K562 (cell line): ENCODE measurements at regions not wholly inside any gene's neighbourhood (a gene's known extent, or its start where the extent isn't known, plus 50 kb on each side); places are given as distances from the start of the nearest gene placed in this dataset.

ENCODE experiments used
- ATAC-seq: fragments of 200-7000 bp; cut with Tn5 transposase; 3 replicates; pipeline ENCODE4 v1.9.1; 2020; ENCODE audit warnings: moderate library complexity
- BruUV-seq: library from RNA; stranded (reverse); fragments of 400-500 nt; replicated peaks from 2 replicates; lab custom pipeline; 2021; lab: Mats Ljungman, UMichigan
- CTCF ChIA-PET: fragments of 300-600 bp; formaldehyde crosslinking; extraction: SDS; loops from one replicate; lab custom pipeline; 2021; ENCODE audit warnings: low intra/inter-chr PET ratio; lab: Yijun Ruan, JAX
- POLR2A ChIA-PET: fragments of 300-600, 350-650 bp; sonication (Branson Sonifier 250); formaldehyde crosslinking; extraction: SDS; loops from one replicate; lab custom pipeline; 2021; ENCODE audit warnings: antibody characterized with exemption, inconsistent platforms; lab: Yijun Ruan, JAX
- DNase-seq, 4 experiments: peaks; one replicate each; pipeline versions ENCODE4 v3.0.0 to v3.0.0-alpha.2; 2011 to 2018; ENCODE audit warnings: low spot score in 3 of 4, mixed read lengths in 3 of 4; ENCODE audit errors: extremely low read depth in 1 of 4
- FAIRE-seq: peaks from 2 replicates; lab custom pipeline; 2011; peaks lifted over from hg19 to GRCh38; lab: Jason Lieb, UNC
- H2AFZ ChIP-seq: 2 replicates; pipeline ENCODE4 v1.6.0; 2011; ENCODE audit warnings: low read depth, low read length, control low read depth, inconsistent platforms
- H3K27ac ChIP-seq: fragments of 200-600 bp; 3 replicates; pipeline ENCODE4 v1.8.0; 2011; ENCODE audit warnings: low read depth, mild to moderate bottlenecking, control low read depth, inconsistent platforms, low read length, moderate library complexity, mixed read lengths; ENCODE audit errors: extremely low read depth
- H3K27me3 ChIP-seq, 2 experiments: fragments of 300-600 bp in 1 of 2; 2 replicates in 1 of 2; 3 replicates in 1 of 2; pipeline versions ENCODE4 v1.6.0 to v1.8.0; 2011; ENCODE audit warnings: inconsistent platforms in 2 of 2, low read length in 2 of 2, mild to moderate bottlenecking in 1 of 2, mixed read lengths in 1 of 2, moderate library complexity in 1 of 2; ENCODE audit not compliant: control insufficient read depth in 2 of 2, insufficient read depth in 2 of 2
- H3K36me3 ChIP-seq: fragments of 300-600 bp; 3 replicates; pipeline ENCODE4 v1.8.0; 2011; ENCODE audit warnings: mild to moderate bottlenecking, low read length, inconsistent platforms; ENCODE audit not compliant: control insufficient read depth, insufficient read depth
- H3K4me1 ChIP-seq, 2 experiments: fragments of 200-600 bp in 1 of 2; replicated peaks in 1 of 2; 2 replicates in 1 of 2; 3 replicates in 1 of 2; pipeline versions ENCODE4 v1.5.1 to v1.8.0; 2011; ENCODE audit warnings: inconsistent platforms in 2 of 2, low read length in 2 of 2, mild to moderate bottlenecking in 1 of 2, mixed read lengths in 1 of 2, moderate library complexity in 1 of 2; ENCODE audit not compliant: control insufficient read depth in 2 of 2, insufficient read depth in 2 of 2
- H3K4me2 ChIP-seq: 2 replicates; pipeline ENCODE4 v1.6.1; 2011; ENCODE audit warnings: low read length, control low read depth, inconsistent platforms, mixed read lengths; ENCODE audit not compliant: insufficient read depth
- H3K4me3 ChIP-seq: fragments of 200-600 bp; sonication (generic), shearing (Covaris generic); 2 replicates; pipeline ENCODE4 v1.5.1; 2016; ENCODE audit warnings: control low read depth, inconsistent platforms
- H3K79me2 ChIP-seq: fragments of 200-600 bp; 3 replicates; pipeline ENCODE4 v1.8.0; 2011; ENCODE audit warnings: low read length, inconsistent platforms; ENCODE audit not compliant: control insufficient read depth, insufficient read depth
- H3K9ac ChIP-seq, 2 experiments: 2 replicates each; pipeline versions ENCODE4 v1.6.0 to v1.6.1; 2011; ENCODE audit warnings: low read depth in 2 of 2, low read length in 2 of 2, control low read depth in 1 of 2, inconsistent platforms in 1 of 2, mild to moderate bottlenecking in 1 of 2, mixed read lengths in 1 of 2; ENCODE audit not compliant: insufficient read depth in 1 of 2
- H3K9me1 ChIP-seq: one replicate; pipeline ENCODE4 v1.6.0; 2011; ENCODE audit warnings: inconsistent platforms, mild to moderate bottlenecking, low read length, moderate library complexity; ENCODE audit not compliant: control insufficient read depth, insufficient read depth
- H3K9me3 ChIP-seq: replicated peaks from 2 replicates; pipeline ENCODE4 v1.5.1; 2011; ENCODE audit warnings: low read depth, low read length, inconsistent platforms; ENCODE audit not compliant: control insufficient read depth, insufficient read depth
- H4K20me1 ChIP-seq: replicated peaks from 2 replicates; pipeline ENCODE4 v1.6.1; 2011; ENCODE audit warnings: low read length, inconsistent platforms, mixed read lengths; ENCODE audit not compliant: control insufficient read depth, insufficient read depth
- CREB1 ChIP-seq, 2 experiments: sonication (generic) in 1 of 2; formaldehyde crosslinking in 1 of 2; IDR thresholded peaks; 2 replicates each; pipeline versions ENCODE4 v1.6.1 to v1.8.0; 2012 to 2022; ENCODE audit warnings: inconsistent platforms in 1 of 2, mild to moderate bottlenecking in 1 of 2, missing genetic modification reagents in 1 of 2, moderate library complexity in 1 of 2
- CREB3L1 ChIP-seq: fragments of 450-650 bp; IDR thresholded peaks from 2 replicates; pipeline ENCODE4 v1.6.1; 2014; ENCODE audit warnings: low read depth, mild to moderate bottlenecking, moderate library complexity, borderline replicate concordance
- TSC22D4 ChIP-seq: fragments of 450-650 bp; IDR thresholded peaks from 2 replicates; pipeline ENCODE4 v1.6.1; 2016; ENCODE audit warnings: missing genetic modification characterization, missing biosample characterization, control low read depth
- ZNF707 ChIP-seq: fragments of 250-450 bp; sonication (Bioruptor Pico); conservative IDR thresholded peaks from 2 replicates; pipeline ENCODE4 v1.8.0; 2022; ENCODE audit warnings: inconsistent platforms, mild to moderate bottlenecking, moderate library complexity
- WGBS: fragments of 100-300 bp; shearing (Covaris generic); methylation state at CpG from one replicate; pipeline ENCODE4 v1.1.6; 2016; ENCODE audit warnings: low coverage, mixed read lengths; ENCODE audit not compliant: insufficient coverage; ENCODE audit errors: missing lambda C conversion rate; 5-methylcytosine and 5-hydroxymethylcytosine counted together
- in situ Hi-C: fragments of 300-500 bp; cut with MboI; formaldehyde crosslinking; loops from 4 replicates; pipeline ENCODE4 v1.15.0; 2018; ENCODE audit warnings: inconsistent platforms, mixed read lengths
- intact Hi-C: fragments of 100-400 bp; cut with micrococcal nuclease; formaldehyde crosslinking; loops from 2 replicates; pipeline ENCODE4 v1.14.2; 2022

- TF ChIP-seq TSC22D4 (no peak), ZNF707 (no peak)
These were observed 85.6 kb upstream of the AGR3 start (continued) for GRCh38 chr7:16967300-16967811.

- H3K9me3 ChIP-seq: no peaks in the 10 kb centered on the region
- no peak for ATAC-seq
- FAIRE-seq: no peak
- H4K20me1 ChIP-seq: no peaks in the 10 kb centered on the region
- no peaks in the 10 kb centered on the region for H3K9me1 ChIP-seq
- no peak overlapping the region for H2AFZ ChIP-seq
- no peak for DNase-seq
- BruUV-seq: no TSS peak
- CTCF ChIA-PET: interaction anchor here (0.6 kb wide), 1 partner anchor 1230 kb away, joined by 3 read pairs; no protein-coding TSS in a partner anchor
- in situ Hi-C loops (no loop called here), intact Hi-C loops (no loop called here)
- H3K36me3 ChIP-seq: no peaks in the 10 kb centered on the region
- H3K27me3 ChIP-seq: no peaks in the 10 kb centered on the region
- no peaks in the 10 kb centered on the region for H3K4me1 ChIP-seq
- no peak overlapping the region for H3K27ac ChIP-seq
- no peak overlapping the region for H3K4me2 ChIP-seq
- 2% methylated on average over 9 of the region's 9 CpGs for WGBS
- no peak overlapping the region for H3K4me3 ChIP-seq
- H3K9ac ChIP-seq: no peak overlapping the region
- POLR2A ChIA-PET: no interaction called here
- H3K79me2 ChIP-seq: no peaks in the 10 kb centered on the region
- no peak for TF ChIP-seq CREB1 (IDR thresholded peaks at IDR 0.05)
- no peak for TF ChIP-seq CREB1 (CRISPR knock-in tag; IDR thresholded peaks at IDR 0.05)
- TF ChIP-seq CREB3L1: no peak
These were observed 89.1 kb upstream of the AGR3 start for GRCh38 chr7:16970732-16971482.
